ENCODE measurements at regions not wholly inside any gene's neighbourhood (a gene's known extent, or its start where the extent isn't known, plus 50 kb on each side); places are given as distances from the start of the nearest gene placed in this dataset.

- no peak for TF ChIP-seq SCRT1 (tag by site-specific recombination; IDR thresholded peaks at IDR 0.05; ENCODE audit: borderline replicate concordance)
- no peak for TF ChIP-seq MEIS1 (CRISPR knock-in tag; IDR thresholded peaks at IDR 0.05; ENCODE audit: borderline replicate concordance)
These were observed 104.5 kb upstream of the LYZL1 start for GRCh38 chr10:29184205-29185000.
